ENCODE measurements at regions not wholly inside any gene's neighbourhood (a gene's known extent, or its start where the extent isn't known, plus 50 kb on each side); places are given as distances from the start of the nearest gene placed in this dataset.

GRCh38 chr3:10638466-10638865 lies 133.1 kb upstream of the ATP2B2 start:
- no peaks in the 10 kb centered on the region for H3K4me1 Mint-ChIP-seq (ENCODE audit: low read depth, unreplicated experiment)
- no peak for FAIRE-seq

GRCh38 chr3:10641760-10642159 lies 136.4 kb upstream of the ATP2B2 start:
- no peak for FAIRE-seq
- Histone ChIP-seq H3K9me3 (ENCODE audit: insufficient read depth, low read depth, low read length) (no peaks in the 10 kb centered on the region), H3K27ac (ENCODE audit: low read depth, low read length) (no peak overlapping the region), H3K9ac (ENCODE audit: low read length) (no peak overlapping the region), H4K20me1 (ENCODE audit: insufficient read depth, low read length) (no peaks in the 10 kb centered on the region), H3K4me3 (ENCODE audit: insufficient read depth, low read depth, low read length) (no peak overlapping the region), H3K27me3 (ENCODE audit: insufficient read depth, low read length) (peaks cover 3% of the 10 kb centered on the region), H3K4me1 (ENCODE audit: insufficient read depth, low read length) (no peaks in the 10 kb centered on the region), H3K79me2 (ENCODE audit: insufficient read depth, low read length) (no peaks in the 10 kb centered on the region), H3K4me2 (ENCODE audit: low read length) (no peak overlapping the region), H2AFZ (ENCODE audit: low read depth, low read length) (no peak overlapping the region), H3K36me3 (ENCODE audit: insufficient read depth, low read length) (no peaks in the 10 kb centered on the region)
- H3K4me1 Mint-ChIP-seq (ENCODE audit: low read depth, unreplicated experiment): no peaks in the 10 kb centered on the region
- H3K9me3 Mint-ChIP-seq (ENCODE audit: unreplicated experiment): peaks cover 11% of the 10 kb centered on the region
- no peak overlapping the region for H3K27ac Mint-ChIP-seq (ENCODE audit: unreplicated experiment)
- no peak overlapping the region for H3K4me3 Mint-ChIP-seq (ENCODE audit: unreplicated experiment)
- TF ChIP-seq EZH2 (IDR thresholded peaks at IDR 0.05; ENCODE audit: insufficient read depth, low read length): no peak
- TF ChIP-seq, protein P1, sequence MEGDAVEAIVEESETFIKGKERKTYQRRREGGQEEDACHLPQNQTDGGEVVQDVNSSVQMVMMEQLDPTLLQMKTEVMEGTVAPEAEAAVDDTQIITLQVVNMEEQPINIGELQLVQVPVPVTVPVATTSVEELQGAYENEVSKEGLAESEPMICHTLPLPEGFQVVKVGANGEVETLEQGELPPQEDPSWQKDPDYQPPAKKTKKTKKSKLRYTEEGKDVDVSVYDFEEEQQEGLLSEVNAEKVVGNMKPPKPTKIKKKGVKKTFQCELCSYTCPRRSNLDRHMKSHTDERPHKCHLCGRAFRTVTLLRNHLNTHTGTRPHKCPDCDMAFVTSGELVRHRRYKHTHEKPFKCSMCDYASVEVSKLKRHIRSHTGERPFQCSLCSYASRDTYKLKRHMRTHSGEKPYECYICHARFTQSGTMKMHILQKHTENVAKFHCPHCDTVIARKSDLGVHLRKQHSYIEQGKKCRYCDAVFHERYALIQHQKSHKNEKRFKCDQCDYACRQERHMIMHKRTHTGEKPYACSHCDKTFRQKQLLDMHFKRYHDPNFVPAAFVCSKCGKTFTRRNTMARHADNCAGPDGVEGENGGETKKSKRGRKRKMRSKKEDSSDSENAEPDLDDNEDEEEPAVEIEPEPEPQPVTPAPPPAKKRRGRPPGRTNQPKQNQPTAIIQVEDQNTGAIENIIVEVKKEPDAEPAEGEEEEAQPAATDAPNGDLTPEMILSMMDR (IDR thresholded peaks at IDR 0.05; ENCODE audit: insufficient read depth, low read depth, low read length): no peak
- DNase-seq (ENCODE audit: low read depth): no peak
- no peaks in the 10 kb centered on the region for H3K36me3 Mint-ChIP-seq (ENCODE audit: low read depth, unreplicated experiment)
- H3K27me3 Mint-ChIP-seq (ENCODE audit: low read depth, unreplicated experiment): peaks cover 36% of the 10 kb centered on the region

More at GRCh38 chr3:10638466-10638865, 133.1 kb upstream of the ATP2B2 start:
- Histone ChIP-seq H3K9ac (ENCODE audit: low read length) (no peak overlapping the region), H3K4me3 (ENCODE audit: insufficient read depth, low read depth, low read length) (no peak overlapping the region), H3K27me3 (ENCODE audit: insufficient read depth, low read length) (peaks cover 7% of the 10 kb centered on the region), H3K27ac (ENCODE audit: low read depth, low read length) (no peak overlapping the region), H3K4me2 (ENCODE audit: low read length) (no peak overlapping the region), H2AFZ (ENCODE audit: low read depth, low read length) (no peak overlapping the region), H3K36me3 (ENCODE audit: insufficient read depth, low read length) (no peaks in the 10 kb centered on the region), H3K4me1 (ENCODE audit: insufficient read depth, low read length) (no peaks in the 10 kb centered on the region), H4K20me1 (ENCODE audit: insufficient read depth, low read length) (no peaks in the 10 kb centered on the region), H3K9me3 (ENCODE audit: insufficient read depth, low read depth, low read length) (no peaks in the 10 kb centered on the region), H3K79me2 (ENCODE audit: insufficient read depth, low read length) (no peaks in the 10 kb centered on the region)
- H3K4me3 Mint-ChIP-seq (ENCODE audit: unreplicated experiment): no peak overlapping the region
- TF ChIP-seq, protein P1 (IDR thresholded peaks at IDR 0.05; ENCODE audit: insufficient read depth, low read depth, low read length): no peak
- TF ChIP-seq EZH2 (IDR thresholded peaks at IDR 0.05; ENCODE audit: insufficient read depth, low read length): no peak
- no peak overlapping the region for H3K27ac Mint-ChIP-seq (ENCODE audit: unreplicated experiment)
- H3K27me3 Mint-ChIP-seq (ENCODE audit: low read depth, unreplicated experiment): peaks cover 40% of the 10 kb centered on the region
- no peaks in the 10 kb centered on the region for H3K36me3 Mint-ChIP-seq (ENCODE audit: low read depth, unreplicated experiment)
- H3K9me3 Mint-ChIP-seq (ENCODE audit: unreplicated experiment): peaks cover 11% of the 10 kb centered on the region
- no peak for DNase-seq (ENCODE audit: low read depth)

DNA sequence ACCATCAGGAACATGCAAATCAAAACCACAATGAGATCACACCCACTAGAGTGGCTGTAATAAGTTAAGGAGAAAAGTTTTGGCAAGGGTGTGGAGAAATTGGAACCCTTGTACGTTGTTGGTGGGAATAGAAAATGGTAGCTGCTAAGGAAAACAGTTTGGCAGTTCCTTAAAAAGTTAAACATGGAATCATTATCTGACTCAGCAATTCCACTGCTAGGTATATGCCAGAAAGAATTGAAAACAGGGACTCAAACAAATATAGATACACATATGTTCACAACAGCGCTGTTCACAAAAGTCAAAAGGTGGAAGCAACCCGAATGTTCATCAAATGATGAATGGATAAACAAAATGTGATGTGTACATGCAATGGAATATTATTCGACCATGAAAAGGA lies 138.8 kb upstream of the ATP2B2 start:
- no peaks in the 10 kb centered on the region for H3K4me1 ChIP-seq (ENCODE audit: insufficient read depth, low read length)
- no peaks in the 10 kb centered on the region for H4K20me1 ChIP-seq (ENCODE audit: insufficient read depth, low read length)
- Mint-ChIP-seq H3K36me3 (ENCODE audit: low read depth, unreplicated experiment) (no peaks in the 10 kb centered on the region), H3K27me3 (ENCODE audit: low read depth, unreplicated experiment) (peaks cover 36% of the 10 kb centered on the region), H3K4me1 (ENCODE audit: low read depth, unreplicated experiment) (no peaks in the 10 kb centered on the region), H3K4me3 (ENCODE audit: unreplicated experiment) (no peak overlapping the region), H3K27ac (ENCODE audit: unreplicated experiment) (no peak overlapping the region), H3K9me3 (ENCODE audit: unreplicated experiment) (peaks cover 5% of the 10 kb centered on the region)
- H3K36me3 ChIP-seq (ENCODE audit: insufficient read depth, low read length): no peaks in the 10 kb centered on the region
- H3K4me3 ChIP-seq (ENCODE audit: insufficient read depth, low read depth, low read length): no peak overlapping the region
- no peaks in the 10 kb centered on the region for H3K79me2 ChIP-seq (ENCODE audit: insufficient read depth, low read length)
- no peaks in the 10 kb centered on the region for H3K9me3 ChIP-seq (ENCODE audit: insufficient read depth, low read depth, low read length)
- no peak overlapping the region for H3K4me2 ChIP-seq (ENCODE audit: low read length)
- TF ChIP-seq EZH2 (IDR thresholded peaks at IDR 0.05; ENCODE audit: insufficient read depth, low read length): no peak
- TF ChIP-seq, protein P1 (IDR thresholded peaks at IDR 0.05; ENCODE audit: insufficient read depth, low read depth, low read length): no peak
- no peak for DNase-seq (ENCODE audit: low read depth)
- H2AFZ ChIP-seq (ENCODE audit: low read depth, low read length): no peak overlapping the region
- FAIRE-seq: no peak
- H3K27me3 ChIP-seq (ENCODE audit: insufficient read depth, low read length): peaks cover 5% of the 10 kb centered on the region
- no peak overlapping the region for H3K27ac ChIP-seq (ENCODE audit: low read depth, low read length)
- H3K9ac ChIP-seq (ENCODE audit: low read length): no peak overlapping the region

Measured in astrocyte (in vitro differentiated cells and primary cell).